HG02981 (cell line): ENCODE measurements at regions not wholly inside any gene's neighbourhood (a gene's known extent, or its start where the extent isn't known, plus 50 kb on each side); places are given as distances from the start of the nearest gene placed in this dataset.
"Not testable (repeated sequence)": the region's sequence is repeated elsewhere in the genome, so short reads cannot be mapped to it uniquely, and the experiment has no call there.

Experiments
- ATAC-seq: cut with Tn5 transposase; IDR thresholded peaks from one replicate; pipeline ENCODE4 v1.9.1; 2021; ENCODE audit warnings: mild to moderate bottlenecking, moderate library complexity; ENCODE audit not compliant: unreplicated experiment

DNA sequence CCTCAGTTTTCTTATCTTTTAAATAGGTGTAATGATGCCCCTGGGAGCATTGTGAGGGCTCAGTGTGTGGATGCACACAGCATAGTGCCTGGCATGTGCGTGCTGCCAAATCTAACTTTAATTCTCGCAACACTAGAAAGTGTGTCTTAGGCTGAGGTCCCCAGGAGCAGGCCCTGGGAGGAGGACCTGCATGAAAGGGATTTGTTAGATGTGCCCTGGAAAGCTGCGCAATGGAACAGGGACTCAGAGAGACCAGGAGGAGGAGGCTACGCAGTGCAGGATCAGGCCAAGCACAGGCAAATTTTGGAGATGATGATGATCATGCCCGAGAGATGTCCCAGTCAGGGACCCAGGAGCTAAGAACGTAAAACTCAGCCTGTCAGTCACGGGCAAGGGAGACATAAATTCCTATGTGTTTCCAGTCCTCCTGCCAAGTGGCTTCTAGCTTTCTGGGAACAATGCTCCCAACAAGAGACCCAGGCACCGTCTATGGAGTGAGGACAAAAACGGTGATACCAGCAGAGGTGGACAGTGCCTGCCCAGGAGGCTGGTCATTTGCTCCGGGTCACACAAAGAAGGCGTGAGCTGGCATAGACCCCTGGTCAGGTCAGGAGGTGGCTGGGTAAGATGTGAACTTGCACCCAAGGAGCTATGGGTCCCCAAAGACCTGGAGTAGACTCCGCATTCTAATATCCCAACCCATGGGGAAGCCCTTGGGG, 352.2 kb upstream of the TNRC6C start:
- ATAC-seq: no peak

DNA sequence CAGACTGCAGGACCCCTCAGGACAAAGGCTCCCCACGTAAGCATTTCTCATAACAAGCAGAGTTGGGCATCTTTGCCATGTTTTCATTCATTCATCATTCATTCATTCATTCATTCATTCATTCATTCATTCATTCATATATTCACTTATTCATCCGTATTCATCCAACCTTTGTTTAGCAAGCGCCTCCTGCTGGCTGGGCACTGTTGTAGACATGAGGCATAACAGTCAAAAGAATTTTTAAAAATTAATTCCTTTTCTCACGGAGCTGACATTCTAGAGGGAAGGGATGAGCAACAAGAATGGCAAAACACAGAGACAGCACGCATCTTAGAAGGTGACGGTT, 351.7 kb upstream of the TNRC6C start:
- ATAC-seq: no peak

GRCh38 chr17:77607606-77608005, 350.9 kb upstream of the TNRC6C start:
- ATAC-seq: no peak

DNA sequence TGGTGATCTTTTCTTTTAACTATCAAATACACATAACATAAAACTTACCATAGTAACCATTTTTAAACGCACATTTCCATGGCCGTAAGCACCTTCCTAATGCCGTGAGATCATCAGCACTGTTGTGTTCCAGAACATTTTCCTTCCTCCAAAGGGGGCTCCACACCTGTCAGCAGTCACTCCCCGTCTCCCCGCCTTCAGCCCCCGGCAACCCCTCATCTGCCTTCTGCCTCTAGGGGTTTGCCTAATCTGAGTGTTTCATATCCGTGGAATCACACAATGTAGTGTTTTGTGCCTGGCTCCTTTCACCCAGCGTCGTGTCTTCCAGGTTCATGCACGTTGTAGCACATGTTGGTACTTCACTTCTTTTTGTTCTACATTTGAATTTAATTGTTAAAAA, 350.1 kb upstream of the TNRC6C start:
- no peak for ATAC-seq

- ATAC-seq: no peak
Observed at GRCh38 chr17:77609553-77610517, 348.7 kb upstream of the TNRC6C start.

- no peak for ATAC-seq
Observed at GRCh38 chr17:77610518-77610893, 348.0 kb upstream of the TNRC6C start.

GRCh38 chr17:77610972-77611521, 347.5 kb upstream of the TNRC6C start:
- no peak for ATAC-seq

DNA sequence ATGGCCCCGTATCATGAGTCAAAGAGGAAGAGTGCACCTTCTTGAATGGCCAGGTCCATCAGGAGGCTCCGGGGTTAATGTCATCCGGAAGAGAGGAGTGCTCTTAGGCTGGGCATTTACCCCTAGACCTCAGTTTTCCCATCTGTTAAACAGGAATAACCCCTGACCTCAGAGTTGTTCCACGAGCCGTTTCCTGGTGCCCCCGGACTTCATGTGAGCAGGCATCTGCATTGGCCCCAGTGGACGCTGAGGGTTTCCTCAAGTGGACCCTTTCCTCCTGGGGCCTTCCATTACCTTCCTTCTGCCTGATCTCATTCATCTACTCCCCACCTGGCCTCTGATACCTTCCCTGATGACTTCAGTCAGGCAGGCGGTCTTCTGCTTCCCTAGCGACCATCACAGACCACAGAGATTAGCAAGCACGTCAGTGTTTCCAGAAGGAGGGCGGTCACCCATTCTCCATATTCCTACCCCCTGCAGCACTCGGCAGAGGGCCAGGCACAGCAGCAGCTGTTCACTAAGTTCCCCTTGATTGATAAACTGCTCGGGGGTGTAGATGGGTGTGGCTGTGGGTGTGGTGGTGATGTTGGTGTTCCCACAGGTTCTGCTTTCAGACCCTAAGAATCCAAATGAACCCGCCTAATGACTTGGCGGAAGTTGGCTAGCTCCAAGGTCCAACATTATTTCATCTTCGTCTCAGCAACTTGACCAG, 346.6 kb upstream of the TNRC6C start:
- no peak for ATAC-seq

DNA sequence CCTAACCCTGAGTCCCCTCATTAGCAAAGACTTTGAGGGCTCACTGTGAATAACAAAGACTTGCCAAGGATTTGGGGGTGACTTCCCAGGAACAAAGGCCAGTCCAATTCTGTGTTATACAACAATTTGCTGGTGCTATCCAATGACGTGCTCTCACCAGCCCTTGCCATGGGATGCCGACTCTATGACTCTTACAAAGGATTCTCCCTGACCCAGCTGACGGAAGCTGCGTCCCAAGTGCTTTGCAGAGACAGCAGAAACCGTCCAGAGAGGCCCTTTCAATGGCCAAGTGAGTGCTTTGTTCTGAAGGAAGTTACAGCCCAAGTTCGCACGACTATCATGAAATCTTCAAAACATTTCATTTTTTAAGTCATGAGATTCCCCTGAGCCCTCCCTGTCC, 345.3 kb upstream of the TNRC6C start:
- ATAC-seq: no peak

DNA sequence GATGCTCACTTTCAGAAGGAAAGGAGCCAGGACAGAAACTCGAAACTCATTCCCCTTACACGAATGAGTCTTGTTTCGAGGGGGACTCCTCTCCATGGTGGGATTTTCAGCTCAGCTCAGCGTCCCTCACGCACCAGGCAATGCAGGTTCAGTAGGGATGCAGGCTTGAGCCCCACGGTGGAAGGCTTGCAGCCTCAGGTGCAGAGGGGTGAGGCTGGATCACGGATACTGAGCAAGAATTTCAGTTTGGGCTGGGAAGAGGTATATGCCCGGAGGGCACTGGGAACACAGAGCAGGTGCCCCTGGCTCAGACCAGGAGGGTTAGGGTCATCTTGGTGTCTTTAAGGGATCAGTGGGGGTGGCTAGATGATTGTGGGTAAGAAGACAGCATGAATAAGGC, 344.9 kb upstream of the TNRC6C start:
- no peak for ATAC-seq

- ATAC-seq: no peak
Observed at GRCh38 chr17:77615703-77616253, 342.7 kb upstream of the TNRC6C start.

DNA sequence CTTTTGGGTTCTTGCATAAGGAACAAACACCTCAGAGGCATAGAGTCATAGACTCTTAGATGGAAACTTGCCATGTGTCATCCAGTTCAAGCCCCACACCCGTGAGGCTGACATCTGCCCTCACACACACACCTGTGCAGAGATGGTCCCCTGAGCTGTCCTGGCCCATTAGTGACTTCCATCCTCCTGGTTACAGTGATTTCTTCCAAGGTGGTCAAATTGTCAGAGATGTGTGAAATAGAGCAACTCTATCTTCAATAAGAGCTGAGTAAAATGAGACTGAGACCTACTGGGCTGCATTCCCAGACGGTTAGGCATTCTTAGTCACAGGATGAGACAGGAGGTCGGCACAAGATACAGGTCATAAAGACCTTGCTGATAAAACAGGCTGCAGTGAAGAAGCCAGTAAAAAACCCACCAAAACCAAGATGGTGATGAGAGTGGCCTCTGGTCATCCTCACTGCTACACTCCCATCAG, 342.2 kb upstream of the TNRC6C start:
- ATAC-seq: no peak

DNA sequence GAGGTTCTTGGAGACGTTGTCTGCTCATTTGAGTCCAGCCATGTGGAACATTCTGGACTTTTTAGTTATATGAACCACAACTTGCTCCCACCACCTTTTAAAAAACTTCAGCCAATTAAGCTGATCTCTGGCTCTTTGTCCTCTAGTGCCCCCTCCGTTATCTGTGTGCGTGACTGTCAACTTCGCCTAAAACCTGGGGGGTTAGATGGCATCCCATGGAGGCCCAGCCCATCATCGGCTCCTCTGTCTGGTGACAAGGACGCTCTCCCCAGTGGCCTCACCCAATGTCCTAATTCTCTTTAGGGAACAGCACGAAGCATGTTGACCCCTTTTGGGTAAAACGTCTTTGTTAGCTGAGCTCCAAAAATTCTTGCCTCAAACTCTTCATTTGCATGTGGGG, 341.0 kb upstream of the TNRC6C start:
- no peak for ATAC-seq

- ATAC-seq: no peak
Observed at GRCh38 chr17:77618173-77618572, 340.3 kb upstream of the TNRC6C start.

DNA sequence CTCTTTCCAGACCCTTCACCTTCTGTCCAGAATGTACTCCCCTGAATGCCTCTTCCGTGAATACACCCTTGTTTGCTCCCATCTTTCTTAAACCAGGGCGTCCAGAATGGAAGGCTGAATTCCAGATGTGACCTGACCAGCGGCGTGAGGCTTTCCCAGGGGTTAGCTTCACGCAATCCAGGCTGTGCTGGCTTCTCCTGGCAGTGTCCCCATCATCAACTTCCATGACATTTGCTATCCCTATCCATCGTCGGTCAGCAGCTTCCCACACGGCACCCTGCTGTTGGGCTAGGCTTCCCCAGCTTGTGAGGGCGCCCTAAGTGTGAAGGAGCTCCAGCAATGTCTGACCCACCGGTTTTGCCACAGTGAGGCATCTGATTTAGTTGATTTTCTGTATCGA, 339.8 kb upstream of the TNRC6C start:
- ATAC-seq: no peak

- ATAC-seq: no peak
Observed at GRCh38 chr17:77619326-77619725, 339.2 kb upstream of the TNRC6C start.

- no peak for ATAC-seq
Observed at GRCh38 chr17:77619851-77620250, 338.7 kb upstream of the TNRC6C start.

GRCh38 chr17:77620282-77620681, 338.2 kb upstream of the TNRC6C start:
- ATAC-seq: no peak

GRCh38 chr17:77622084-77622483, 336.4 kb upstream of the TNRC6C start:
- ATAC-seq: not testable (repeated sequence)

- no peak for ATAC-seq
Observed at GRCh38 chr17:77622647-77623046, 335.9 kb upstream of the TNRC6C start.

DNA sequence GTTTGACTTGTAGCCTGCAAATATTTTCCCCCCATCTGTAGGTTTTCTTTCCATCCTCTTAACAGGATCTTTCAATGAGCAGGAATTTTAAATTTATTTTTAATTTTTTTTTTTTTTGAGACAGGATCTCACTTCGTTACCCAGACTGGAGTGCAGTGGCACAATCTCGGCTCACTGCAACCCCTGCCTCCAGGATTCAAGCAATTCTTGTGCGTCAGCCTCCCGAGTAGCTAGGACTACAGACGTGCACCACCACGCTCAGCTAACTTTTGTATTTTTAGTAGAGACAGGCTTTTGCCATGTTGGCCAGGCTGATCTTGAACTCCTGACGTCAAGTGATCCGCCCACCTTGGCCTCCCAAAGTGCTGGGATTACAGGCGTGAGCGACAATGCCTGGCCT, 335.2 kb upstream of the TNRC6C start:
- ATAC-seq: not testable (repeated sequence)
